Astrocyte of the hippocampus (primary cell): ENCODE measurements at regions not wholly inside any gene's neighbourhood (a gene's known extent, or its start where the extent isn't known, plus 50 kb on each side); places are given as distances from the start of the nearest gene placed in this dataset.

Experiments
- DNase-seq: peaks from one replicate; pipeline ENCODE4 v3.0.0; 2011; ENCODE audit warnings: low read depth, low spot score

GRCh38 chr12:71071536-71072097 is 86.2 kb downstream of the TSPAN8 start:
- no peak for DNase-seq

GRCh38 chr12:71070416-71071128 is 87.2 kb downstream of the TSPAN8 start:
- no peak for DNase-seq

GRCh38 chr12:71069311-71069710 is 88.5 kb downstream of the TSPAN8 start:
- DNase-seq: no peak

GRCh38 chr12:71063087-71063486 is 94.7 kb downstream of the TSPAN8 start:
- DNase-seq: no peak

- no peak for DNase-seq
Measured at GRCh38 chr12:71061451-71061850, 96.3 kb downstream of the TSPAN8 start.

GRCh38 chr12:71060426-71060825 is 97.4 kb downstream of the TSPAN8 start:
- DNase-seq: no peak

- DNase-seq: no peak
Measured at GRCh38 chr12:71057330-71057729, 100.5 kb downstream of the TSPAN8 start.

- DNase-seq: no peak
Measured at GRCh38 chr12:71054551-71054950, 103.2 kb downstream of the TSPAN8 start.

- peak; percentile 13 for DNase-seq
Measured at GRCh38 chr12:71046215-71046614, 111.6 kb downstream of the TSPAN8 start.

- DNase-seq: peak; percentile 28
Measured at GRCh38 chr12:71045781-71046180, 112.0 kb downstream of the TSPAN8 start.

- DNase-seq: no peak
Measured at GRCh38 chr12:71041476-71041875, 116.3 kb downstream of the TSPAN8 start.

- DNase-seq: no peak
Measured at GRCh38 chr12:71038960-71039359, 118.4 kb upstream of the PTPRR start.

GRCh38 chr12:71036526-71036925 is 116.0 kb upstream of the PTPRR start:
- DNase-seq: no peak

GRCh38 chr12:71032933-71033332 is 112.4 kb upstream of the PTPRR start:
- DNase-seq: no peak

GRCh38 chr12:71029302-71029701 is 108.8 kb upstream of the PTPRR start:
- DNase-seq: no peak

- no peak for DNase-seq
Measured at GRCh38 chr12:71027856-71028255, 107.3 kb upstream of the PTPRR start.

- DNase-seq: no peak
Measured at GRCh38 chr12:71024827-71025226, 104.3 kb upstream of the PTPRR start.

GRCh38 chr12:71024281-71024680 is 103.7 kb upstream of the PTPRR start:
- DNase-seq: no peak

GRCh38 chr12:71021491-71021890 is 101.0 kb upstream of the PTPRR start:
- no peak for DNase-seq

- no peak for DNase-seq
Measured at GRCh38 chr12:71019282-71019831, 98.8 kb upstream of the PTPRR start.

- no peak for DNase-seq
Measured at GRCh38 chr12:71018682-71019081, 98.1 kb upstream of the PTPRR start.

GRCh38 chr12:71014180-71014785 is 93.7 kb upstream of the PTPRR start:
- peak; percentile 14 for DNase-seq

- DNase-seq: no peak
Measured at GRCh38 chr12:71011261-71011660, 90.7 kb upstream of the PTPRR start.
